Gastrocnemius medialis (tissue), 4 donors: ENCODE measurements at regions not wholly inside any gene's neighbourhood (a gene's known extent, or its start where the extent isn't known, plus 50 kb on each side); places are given as distances from the start of the nearest gene placed in this dataset.

Source experiments
- ATAC-seq, 2 donors: fragments of 150-250 bp; one replicate each; pipeline ENCODE4 v1.9.1; 2016
- DNase-seq, 2 donors: peaks; one replicate each; pipeline ENCODE4 v3.0.0-alpha.2; 2019
- H3K27ac ChIP-seq, 4 donors: fragments of 200-600 bp; sonication (generic); 1 replicate in 1 of 4; 2 replicates in 3 of 4; pipeline ENCODE4 v1.5.1; 2016 to 2018; ENCODE audit warnings: mild to moderate bottlenecking in 2 of 4, moderate library complexity in 1 of 4
- H3K27me3 ChIP-seq, 3 donors: fragments of 200-600 bp; sonication (generic) in 2 of 3; 1 replicate in 1 of 3; 2 replicates in 2 of 3; pipeline versions ENCODE4 v1.5.1 to v1.6.0; 2016 to 2019; ENCODE audit warnings: mild to moderate bottlenecking in 1 of 3, moderate library complexity in 1 of 3
- H3K36me3 ChIP-seq, 2 donors: fragments of 200-600 bp; sonication (generic) in 1 of 2; one replicate each; pipeline ENCODE4 v1.5.1; 2017 to 2018
- H3K4me1 ChIP-seq, 2 donors: fragments of 200-600 bp; sonication (generic) in 1 of 2; one replicate each; pipeline ENCODE4 v1.5.1; 2016 to 2017; ENCODE audit warnings: mild to moderate bottlenecking in 2 of 2
- H3K4me3 ChIP-seq, 4 donors: fragments of 200-600 bp; sonication (generic) in 3 of 4; 1 replicate in 1 of 4; 2 replicates in 3 of 4; pipeline ENCODE4 v1.5.1; 2016 to 2019; ENCODE audit warnings: mild to moderate bottlenecking in 2 of 4
- H3K9me3 ChIP-seq, 3 donors: fragments of 200-600 bp; sonication (generic) in 2 of 3; 1 replicate in 1 of 3; 2 replicates in 2 of 3; pipeline ENCODE4 v1.5.1; 2016 to 2019
- CTCF ChIP-seq, 5 experiments: fragments of 450-650 bp in 3 of 5; fragments of 200-600 bp in 2 of 5; sonication (generic) in 2 of 5; IDR thresholded peaks in 4 of 5; conservative IDR thresholded peaks in 1 of 5; 1 replicate in 4 of 5; 2 replicates in 1 of 5; pipeline ENCODE4 v1.5.1; 2016 to 2019; ENCODE audit warnings: antibody characterized with exemption in 5 of 5, mild to moderate bottlenecking in 3 of 5, moderate library complexity in 3 of 5
- POLR2A ChIP-seq, 2 donors: fragments of 450-650 bp; IDR thresholded peaks; one replicate each; pipeline ENCODE4 v1.6.1; 2017; ENCODE audit warnings: antibody characterized with exemption in 2 of 2, mild to moderate bottlenecking in 2 of 2, moderate library complexity in 2 of 2
- in situ Hi-C, 4 donors: fragments of 200-750 bp; cut with MboI; loops; one replicate each; pipeline versions ENCODE4 v1.15.0 to v1.8.0; 2017; ENCODE audit warnings: low sequenced_read_pairs in 4 of 4
- intact Hi-C: fragments of 100-400 bp; cut with DNase I; formaldehyde crosslinking; loops from one replicate; pipeline ENCODE4 v1.15.1; 2023; ENCODE audit warnings: low total_unique reads

GRCh38 chr4:60840020-60840419 is 360.1 kb upstream of the ADGRL3 start:
- Histone ChIP-seq H3K4me1 (no peaks in the 10 kb centered on the region), H3K27ac (no peak overlapping the region), H3K9me3 (no peaks in the 10 kb centered on the region), H3K36me3 (no peaks in the 10 kb centered on the region), H3K27me3 (no peaks in the 10 kb centered on the region), H3K4me3 (no peak overlapping the region)
- no peak for ATAC-seq
- in situ Hi-C loops: no loop called here
- TF ChIP-seq CTCF (IDR thresholded peaks at IDR 0.05 in 4 of 5, conservative IDR thresholded peaks at IDR 0.05 in 1 of 5) (no peak), POLR2A (IDR thresholded peaks at IDR 0.05) (no peak)
- intact Hi-C loops: no loop called here
- DNase-seq: no peak

GRCh38 chr4:60846678-60847077 is 353.4 kb upstream of the ADGRL3 start:
- in situ Hi-C loops (no loop called here), intact Hi-C loops (no loop called here)
- Histone ChIP-seq H3K36me3 (no peaks in the 10 kb centered on the region), H3K9me3 (no peaks in the 10 kb centered on the region), H3K27me3 (no peaks in the 10 kb centered on the region), H3K4me3 (no peak overlapping the region), H3K4me1 (no peaks in the 10 kb centered on the region), H3K27ac (no peak overlapping the region)
- no peak for DNase-seq
- TF ChIP-seq POLR2A (IDR thresholded peaks at IDR 0.05) (no peak), CTCF (IDR thresholded peaks at IDR 0.05 in 4 of 5, conservative IDR thresholded peaks at IDR 0.05 in 1 of 5) (no peak)
- ATAC-seq: no peak

- no peak for ATAC-seq
These were observed 352.5 kb upstream of the ADGRL3 start for GRCh38 chr4:60847614-60848013.

GRCh38 chr4:60857130-60857753 is 342.9 kb upstream of the ADGRL3 start:
- no peak overlapping the region for H3K27ac ChIP-seq
- DNase-seq (no peak), ATAC-seq (no peak)
- H3K4me1 ChIP-seq: no peaks in the 10 kb centered on the region
- in situ Hi-C loops (no loop called here), intact Hi-C loops (no loop called here)
- TF ChIP-seq CTCF (IDR thresholded peaks at IDR 0.05 in 4 of 5, conservative IDR thresholded peaks at IDR 0.05 in 1 of 5) (no peak), POLR2A (IDR thresholded peaks at IDR 0.05) (no peak)
- H3K36me3 ChIP-seq: no peaks in the 10 kb centered on the region
- H3K27me3 ChIP-seq: no peaks in the 10 kb centered on the region
- H3K9me3 ChIP-seq: no peaks in the 10 kb centered on the region
- no peak overlapping the region for H3K4me3 ChIP-seq

More at GRCh38 chr4:60847614-60848013, 352.5 kb upstream of the ADGRL3 start:
- Histone ChIP-seq H3K27ac (no peak overlapping the region), H3K4me1 (no peaks in the 10 kb centered on the region), H3K36me3 (no peaks in the 10 kb centered on the region), H3K4me3 (no peak overlapping the region), H3K9me3 (no peaks in the 10 kb centered on the region), H3K27me3 (no peaks in the 10 kb centered on the region)
- in situ Hi-C loops (no loop called here), intact Hi-C loops (no loop called here)
- no peak for DNase-seq
- TF ChIP-seq POLR2A (IDR thresholded peaks at IDR 0.05): no peak
- TF ChIP-seq CTCF (IDR thresholded peaks at IDR 0.05 in 4 of 5, conservative IDR thresholded peaks at IDR 0.05 in 1 of 5): no peak

- TF ChIP-seq POLR2A (IDR thresholded peaks at IDR 0.05) (no peak), CTCF (IDR thresholded peaks at IDR 0.05 in 4 of 5, conservative IDR thresholded peaks at IDR 0.05 in 1 of 5) (no peak)
- DNase-seq: no peak
- Histone ChIP-seq H3K9me3 (no peaks in the 10 kb centered on the region), H3K27me3 (no peaks in the 10 kb centered on the region), H3K27ac (no peak overlapping the region), H3K4me3 (no peak overlapping the region), H3K4me1 (no peaks in the 10 kb centered on the region), H3K36me3 (no peaks in the 10 kb centered on the region)
- ATAC-seq: no peak
- intact Hi-C loops: no loop called here
- in situ Hi-C loops: no loop called here
These were observed 336.7 kb upstream of the ADGRL3 start for GRCh38 chr4:60863442-60863841.
